Cardiac fibroblast (primary cell): ENCODE measurements at regions not wholly inside any gene's neighbourhood (a gene's known extent, or its start where the extent isn't known, plus 50 kb on each side); places are given as distances from the start of the nearest gene placed in this dataset.

Source experiments
- DNase-seq, 2 donors: peaks; one replicate each; pipeline versions ENCODE4 v3.0.0 to v3.0.0-alpha.2; 2010; ENCODE audit warnings: low read depth in 2 of 2
- H3K4me3 ChIP-seq, 2 donors: replicated peaks in 1 of 2; 1 replicate in 1 of 2; 2 replicates in 1 of 2; pipeline ENCODE4 v1.5.1; 2011; ENCODE audit warnings: low read depth in 2 of 2, low read length in 2 of 2, mild to moderate bottlenecking in 2 of 2, moderate library complexity in 1 of 2
- CTCF ChIP-seq: IDR thresholded peaks from one replicate; pipeline ENCODE4 v1.5.1; 2011; ENCODE audit warnings: low read depth, mild to moderate bottlenecking, low read length, inconsistent platforms

- no peak for TF ChIP-seq CTCF
- no peak overlapping the region for H3K4me3 ChIP-seq
Measured at GRCh38 chr10:36303896-36304295, 661.8 kb upstream of the FZD8 start.

DNA sequence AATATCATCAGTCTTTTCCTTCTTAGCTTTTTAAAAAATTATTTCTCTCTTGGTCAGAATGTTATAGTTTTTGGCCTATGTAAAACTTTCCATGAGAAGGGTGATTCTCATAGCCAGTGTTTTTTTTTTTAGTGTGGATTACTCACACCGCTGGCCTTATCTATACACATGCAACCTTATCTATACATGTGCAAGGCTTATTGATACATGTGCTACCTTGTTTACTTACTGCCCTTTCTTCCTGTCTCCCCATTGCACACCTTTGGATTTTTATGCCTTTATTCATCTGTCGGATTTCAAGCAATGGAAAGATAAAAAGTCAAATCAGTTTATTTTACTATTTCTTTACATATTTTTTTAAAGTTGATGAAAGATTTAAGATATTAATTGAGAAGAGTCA lies 660.0 kb upstream of the FZD8 start:
- H3K4me3 ChIP-seq, result no peak overlapping the region
- no peak for TF ChIP-seq CTCF

More at GRCh38 chr10:36303896-36304295, 661.8 kb upstream of the FZD8 start:
- DNase-seq, result no peak

GRCh38 chr10:36301539-36301938 lies 659.4 kb upstream of the FZD8 start:
- DNase-seq, result no peak
- no peak for TF ChIP-seq CTCF
- no peak overlapping the region for H3K4me3 ChIP-seq

More for the DNA sequence above, 660.0 kb upstream of the FZD8 start:
- DNase-seq, result no peak

GRCh38 chr10:36301139-36301538 lies 659.0 kb upstream of the FZD8 start:
- no peak overlapping the region for H3K4me3 ChIP-seq
- DNase-seq, result no peak
- no peak for TF ChIP-seq CTCF

DNA sequence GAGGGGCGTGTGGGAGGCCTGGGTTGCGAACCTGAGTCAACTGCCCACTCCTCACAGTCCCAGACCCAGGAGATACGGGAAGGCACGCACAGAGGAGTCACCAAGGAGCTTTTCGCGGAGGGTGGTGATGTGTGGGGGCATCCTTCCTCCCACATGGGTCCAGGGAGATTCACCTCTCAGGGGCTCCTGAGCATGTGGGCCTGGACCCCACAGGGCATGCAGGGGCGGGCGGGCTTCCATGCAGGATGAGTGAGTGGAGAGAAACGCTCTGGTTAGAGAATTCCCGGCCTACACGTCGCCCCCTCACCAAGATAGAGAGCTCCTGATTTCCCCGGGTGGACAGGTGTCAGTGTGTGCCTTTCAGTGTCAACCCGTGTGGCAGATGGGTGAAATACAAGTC lies 641.7 kb upstream of the FZD8 start:
- H3K4me3 ChIP-seq, result no peak overlapping the region
- no peak for TF ChIP-seq CTCF
- DNase-seq, result no peak

DNA sequence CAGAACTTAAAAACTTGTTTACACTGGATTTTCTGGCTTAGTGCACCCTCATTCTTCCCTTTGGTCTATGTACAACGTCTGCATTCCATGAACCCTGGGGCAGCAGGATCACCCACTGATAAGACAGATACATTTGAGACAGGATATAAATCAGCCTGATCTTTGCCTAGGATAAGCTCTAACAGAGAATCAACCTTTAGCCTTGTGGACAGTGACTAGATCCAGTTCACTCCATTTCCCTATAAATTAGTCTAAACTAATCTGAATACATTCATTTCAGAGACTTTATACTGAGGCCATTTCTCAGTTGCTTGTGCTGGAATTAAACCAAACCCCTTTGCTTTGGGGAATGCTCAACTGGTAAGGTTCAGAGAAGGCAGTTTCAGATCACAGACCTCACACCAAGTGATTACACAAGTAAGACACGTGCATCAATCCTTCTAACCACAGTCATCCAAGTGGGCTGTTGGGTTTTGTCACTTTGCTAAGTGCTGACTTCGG lies 639.8 kb upstream of the FZD8 start:
- no peak overlapping the region for H3K4me3 ChIP-seq
- no peak for TF ChIP-seq CTCF
- peak in 1 of 2 donors; percentile 49 for DNase-seq

DNA sequence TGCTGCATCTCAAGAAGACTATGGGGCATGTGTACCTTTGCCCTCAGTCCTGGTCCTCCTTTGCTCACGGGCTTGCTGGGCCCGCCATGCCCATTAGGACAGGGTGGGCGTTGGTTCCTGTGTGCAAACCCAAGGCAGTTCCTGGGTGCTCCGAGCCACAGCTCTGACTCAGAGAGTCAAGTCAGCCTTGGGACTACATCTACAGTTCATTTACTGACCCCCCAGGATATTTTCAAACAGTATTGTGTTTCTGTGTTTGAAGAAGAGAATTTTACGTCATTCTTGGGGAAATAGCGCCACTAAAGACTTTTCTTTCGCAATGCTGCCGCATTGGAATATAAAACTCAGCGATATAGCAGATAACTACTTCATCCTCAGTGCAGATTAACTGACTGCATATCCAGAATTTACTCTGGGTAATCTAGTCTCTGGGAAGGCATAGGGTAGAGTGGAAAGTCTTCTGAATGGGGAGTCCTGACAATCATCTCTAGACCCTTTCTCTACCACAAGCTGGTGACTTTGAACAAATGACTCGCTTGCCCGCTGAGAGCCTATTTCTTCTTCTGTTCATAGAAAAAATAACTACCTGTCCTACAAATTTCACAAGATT lies 638.9 kb upstream of the FZD8 start:
- TF ChIP-seq CTCF, result no peak
- DNase-seq, result no peak

More for the DNA sequence above, 638.9 kb upstream of the FZD8 start:
- no peak overlapping the region for H3K4me3 ChIP-seq
